NCI-H2171 (cell line): ENCODE measurements at regions not wholly inside any gene's neighbourhood (a gene's known extent, or its start where the extent isn't known, plus 50 kb on each side); places are given as distances from the start of the nearest gene placed in this dataset.
"Not testable (repeated sequence)": the region's sequence is repeated elsewhere in the genome, so short reads cannot be mapped to it uniquely, and the experiment has no call there.

Source experiments
- DNase-seq: peaks from one replicate; lab custom pipeline; 2025; lab: John Stamatoyannopoulos, UW

GRCh38 chr11:79508461-79508860, 67.6 kb upstream of the TENM4 start:
- DNase-seq, result no peak

- no peak for DNase-seq
Measured at GRCh38 chr11:79507706-79508105, 66.9 kb upstream of the TENM4 start.

GRCh38 chr11:79506734-79507344, 66.0 kb upstream of the TENM4 start:
- no peak for DNase-seq

GRCh38 chr11:79506124-79506523, 65.3 kb upstream of the TENM4 start:
- DNase-seq, result no peak

- DNase-seq, result no peak
Measured at GRCh38 chr11:79503028-79503427, 62.2 kb upstream of the TENM4 start.

- no peak for DNase-seq
Measured at GRCh38 chr11:79501707-79502106, 60.9 kb upstream of the TENM4 start.

- DNase-seq, result not testable (repeated sequence)
Measured at GRCh38 chr11:79499929-79500328, 59.1 kb upstream of the TENM4 start.

- no peak for DNase-seq
Measured at GRCh38 chr11:79498667-79499066, 57.8 kb upstream of the TENM4 start.

GRCh38 chr11:79493555-79494171, 52.8 kb upstream of the TENM4 start:
- peak; percentile 67 for DNase-seq

- no peak for DNase-seq
Measured at GRCh38 chr11:79492008-79492407, 51.2 kb upstream of the TENM4 start.
